K562 (cell line): ENCODE measurements at regions not wholly inside any gene's neighbourhood (a gene's known extent, or its start where the extent isn't known, plus 50 kb on each side); places are given as distances from the start of the nearest gene placed in this dataset.

Experiments
- ATAC-seq: fragments of 200-7000 bp; cut with Tn5 transposase; 3 replicates; pipeline ENCODE4 v1.9.1; 2020; ENCODE audit warnings: moderate library complexity
- BruUV-seq: library from RNA; stranded (reverse); fragments of 400-500 nt; replicated peaks from 2 replicates; lab custom pipeline; 2021; lab: Mats Ljungman, UMichigan
- CTCF ChIA-PET: fragments of 300-600 bp; formaldehyde crosslinking; extraction: SDS; loops from one replicate; lab custom pipeline; 2021; ENCODE audit warnings: low intra/inter-chr PET ratio; lab: Yijun Ruan, JAX
- POLR2A ChIA-PET: fragments of 300-600, 350-650 bp; sonication (Branson Sonifier 250); formaldehyde crosslinking; extraction: SDS; loops from one replicate; lab custom pipeline; 2021; ENCODE audit warnings: antibody characterized with exemption, inconsistent platforms; lab: Yijun Ruan, JAX
- DNase-seq, 4 experiments: peaks; one replicate each; pipeline versions ENCODE4 v3.0.0 to v3.0.0-alpha.2; 2011 to 2018; ENCODE audit warnings: low spot score in 3 of 4, mixed read lengths in 3 of 4; ENCODE audit errors: extremely low read depth in 1 of 4
- FAIRE-seq: peaks from 2 replicates; lab custom pipeline; 2011; peaks lifted over from hg19 to GRCh38; lab: Jason Lieb, UNC
- H2AFZ ChIP-seq: 2 replicates; pipeline ENCODE4 v1.6.0; 2011; ENCODE audit warnings: low read depth, low read length, control low read depth, inconsistent platforms
- H3K27ac ChIP-seq: fragments of 200-600 bp; 3 replicates; pipeline ENCODE4 v1.8.0; 2011; ENCODE audit warnings: low read depth, mild to moderate bottlenecking, control low read depth, inconsistent platforms, low read length, moderate library complexity, mixed read lengths; ENCODE audit errors: extremely low read depth
- H3K27me3 ChIP-seq, 2 experiments: fragments of 300-600 bp in 1 of 2; 2 replicates in 1 of 2; 3 replicates in 1 of 2; pipeline versions ENCODE4 v1.6.0 to v1.8.0; 2011; ENCODE audit warnings: inconsistent platforms in 2 of 2, low read length in 2 of 2, mild to moderate bottlenecking in 1 of 2, mixed read lengths in 1 of 2, moderate library complexity in 1 of 2; ENCODE audit not compliant: control insufficient read depth in 2 of 2, insufficient read depth in 2 of 2
- H3K36me3 ChIP-seq: fragments of 300-600 bp; 3 replicates; pipeline ENCODE4 v1.8.0; 2011; ENCODE audit warnings: mild to moderate bottlenecking, low read length, inconsistent platforms; ENCODE audit not compliant: control insufficient read depth, insufficient read depth
- H3K4me1 ChIP-seq, 2 experiments: fragments of 200-600 bp in 1 of 2; replicated peaks in 1 of 2; 2 replicates in 1 of 2; 3 replicates in 1 of 2; pipeline versions ENCODE4 v1.5.1 to v1.8.0; 2011; ENCODE audit warnings: inconsistent platforms in 2 of 2, low read length in 2 of 2, mild to moderate bottlenecking in 1 of 2, mixed read lengths in 1 of 2, moderate library complexity in 1 of 2; ENCODE audit not compliant: control insufficient read depth in 2 of 2, insufficient read depth in 2 of 2
- H3K4me2 ChIP-seq: 2 replicates; pipeline ENCODE4 v1.6.1; 2011; ENCODE audit warnings: low read length, control low read depth, inconsistent platforms, mixed read lengths; ENCODE audit not compliant: insufficient read depth
- H3K4me3 ChIP-seq: fragments of 200-600 bp; sonication (generic), shearing (Covaris generic); 2 replicates; pipeline ENCODE4 v1.5.1; 2016; ENCODE audit warnings: control low read depth, inconsistent platforms
- H3K79me2 ChIP-seq: fragments of 200-600 bp; 3 replicates; pipeline ENCODE4 v1.8.0; 2011; ENCODE audit warnings: low read length, inconsistent platforms; ENCODE audit not compliant: control insufficient read depth, insufficient read depth
- H3K9ac ChIP-seq, 2 experiments: 2 replicates each; pipeline versions ENCODE4 v1.6.0 to v1.6.1; 2011; ENCODE audit warnings: low read depth in 2 of 2, low read length in 2 of 2, control low read depth in 1 of 2, inconsistent platforms in 1 of 2, mild to moderate bottlenecking in 1 of 2, mixed read lengths in 1 of 2; ENCODE audit not compliant: insufficient read depth in 1 of 2
- H3K9me1 ChIP-seq: one replicate; pipeline ENCODE4 v1.6.0; 2011; ENCODE audit warnings: inconsistent platforms, mild to moderate bottlenecking, low read length, moderate library complexity; ENCODE audit not compliant: control insufficient read depth, insufficient read depth
- H3K9me3 ChIP-seq: replicated peaks from 2 replicates; pipeline ENCODE4 v1.5.1; 2011; ENCODE audit warnings: low read depth, low read length, inconsistent platforms; ENCODE audit not compliant: control insufficient read depth, insufficient read depth
- H4K20me1 ChIP-seq: replicated peaks from 2 replicates; pipeline ENCODE4 v1.6.1; 2011; ENCODE audit warnings: low read length, inconsistent platforms, mixed read lengths; ENCODE audit not compliant: control insufficient read depth, insufficient read depth
- BDP1 ChIP-seq: IDR thresholded peaks from 3 replicates; pipeline ENCODE4 v1.6.1; 2011; ENCODE audit not compliant: insufficient read length, insufficient read depth
- CTBP1 ChIP-seq: fragments of 450-650 bp; IDR thresholded peaks from 2 replicates; pipeline ENCODE4 v1.6.1; 2016; ENCODE audit warnings: borderline replicate concordance
- MAFG ChIP-seq: fragments of 450-650 bp; conservative IDR thresholded peaks from 2 replicates; pipeline ENCODE4 v1.6.1; 2016; ENCODE audit warnings: missing genetic modification characterization, missing compliant biosample characterization
- PREB ChIP-seq: sonication (generic); formaldehyde crosslinking; IDR thresholded peaks from 2 replicates; pipeline ENCODE4 v1.8.1; 2023; ENCODE audit warnings: mild to moderate bottlenecking, missing genetic modification reagents
- TCF7L2 ChIP-seq: fragments of 150-350 bp; IDR thresholded peaks from 2 replicates; pipeline ENCODE4 v1.6.1; 2016; ENCODE audit warnings: low read depth, mild to moderate bottlenecking, low read length, moderate library complexity
- ZNF263 ChIP-seq: sonication (generic); formaldehyde crosslinking; IDR thresholded peaks from 2 replicates; pipeline ENCODE4 v1.8.0; 2022; ENCODE audit warnings: mild to moderate bottlenecking, missing genetic modification reagents, borderline replicate concordance
- ZNF445 ChIP-seq: fragments of 250-450 bp; sonication (Bioruptor Pico); IDR thresholded peaks from 2 replicates; pipeline ENCODE4 v1.4.0; 2020; ENCODE audit warnings: low read depth, mild to moderate bottlenecking, moderate library complexity
- ZNF57 ChIP-seq: fragments of 450-650 bp; formaldehyde crosslinking; IDR thresholded peaks from 2 replicates; pipeline ENCODE4 v1.4.0; 2020; ENCODE audit warnings: mild to moderate bottlenecking, moderate library complexity
- WGBS: fragments of 100-300 bp; shearing (Covaris generic); methylation state at CpG from one replicate; pipeline ENCODE4 v1.1.6; 2016; ENCODE audit warnings: low coverage, mixed read lengths; ENCODE audit not compliant: insufficient coverage; ENCODE audit errors: missing lambda C conversion rate; 5-methylcytosine and 5-hydroxymethylcytosine counted together
- in situ Hi-C: fragments of 300-500 bp; cut with MboI; formaldehyde crosslinking; loops from 4 replicates; pipeline ENCODE4 v1.15.0; 2018; ENCODE audit warnings: inconsistent platforms, mixed read lengths
- intact Hi-C: fragments of 100-400 bp; cut with micrococcal nuclease; formaldehyde crosslinking; loops from 2 replicates; pipeline ENCODE4 v1.14.2; 2022
- TF ChIP-seq, protein P1 (sequence below): sonication (generic); formaldehyde crosslinking; IDR thresholded peaks from 2 replicates; pipeline ENCODE4 v1.8.0; 2022; ENCODE audit warnings: mild to moderate bottlenecking, missing genetic modification reagents, borderline replicate concordance
- TF ChIP-seq, protein P2 (sequence below): fragments of 450-650 bp; formaldehyde crosslinking; IDR thresholded peaks from 2 replicates; pipeline ENCODE4 v1.4.0; 2020; ENCODE audit warnings: mild to moderate bottlenecking
- TF ChIP-seq, protein P3 (sequence below): sonication (generic); formaldehyde crosslinking; IDR thresholded peaks from 2 replicates; pipeline ENCODE4 v1.8.1; 2023; ENCODE audit warnings: mild to moderate bottlenecking, missing genetic modification reagents
- TF ChIP-seq, protein P4 (sequence below): sonication (generic); formaldehyde crosslinking; IDR thresholded peaks from 2 replicates; pipeline ENCODE4 v1.9.0; 2022; ENCODE audit warnings: mild to moderate bottlenecking, missing genetic modification reagents

- no peak for TF ChIP-seq ZNF263 (CRISPR knock-in tag)
- TF ChIP-seq, all 486 proteins: peak for 0
Measured at GRCh38 chrX:40872351-40872750, 137.0 kb upstream of the MED14 start (continued).

DNA sequence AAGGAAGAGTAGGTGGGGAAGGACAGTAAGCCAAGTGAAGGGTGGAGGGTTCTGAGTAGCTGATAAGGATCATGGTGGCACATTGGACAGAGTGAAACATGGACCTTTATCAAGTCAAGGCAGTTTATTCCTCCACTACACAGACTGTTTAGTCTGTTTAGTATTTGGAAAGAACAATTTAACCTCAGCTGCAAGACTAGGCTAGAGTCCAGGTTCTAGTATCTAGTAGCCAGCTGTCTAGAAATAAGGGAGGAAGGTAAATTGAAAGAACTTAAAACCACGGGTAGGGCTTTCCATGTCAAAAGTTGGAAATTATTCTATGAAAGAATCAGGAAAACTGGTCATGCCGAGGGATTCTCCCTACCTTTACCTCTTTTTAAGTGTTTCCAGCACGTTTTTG is 140.1 kb upstream of the MED14 start:
- CTCF ChIA-PET: no interaction called here
- POLR2A ChIA-PET: no interaction called here
- no peaks in the 10 kb centered on the region for H3K27me3 ChIP-seq
- 0% methylated on average over 3 of the region's 3 CpGs for WGBS
- no peak overlapping the region for H2AFZ ChIP-seq
- TF ChIP-seq, protein P1, sequence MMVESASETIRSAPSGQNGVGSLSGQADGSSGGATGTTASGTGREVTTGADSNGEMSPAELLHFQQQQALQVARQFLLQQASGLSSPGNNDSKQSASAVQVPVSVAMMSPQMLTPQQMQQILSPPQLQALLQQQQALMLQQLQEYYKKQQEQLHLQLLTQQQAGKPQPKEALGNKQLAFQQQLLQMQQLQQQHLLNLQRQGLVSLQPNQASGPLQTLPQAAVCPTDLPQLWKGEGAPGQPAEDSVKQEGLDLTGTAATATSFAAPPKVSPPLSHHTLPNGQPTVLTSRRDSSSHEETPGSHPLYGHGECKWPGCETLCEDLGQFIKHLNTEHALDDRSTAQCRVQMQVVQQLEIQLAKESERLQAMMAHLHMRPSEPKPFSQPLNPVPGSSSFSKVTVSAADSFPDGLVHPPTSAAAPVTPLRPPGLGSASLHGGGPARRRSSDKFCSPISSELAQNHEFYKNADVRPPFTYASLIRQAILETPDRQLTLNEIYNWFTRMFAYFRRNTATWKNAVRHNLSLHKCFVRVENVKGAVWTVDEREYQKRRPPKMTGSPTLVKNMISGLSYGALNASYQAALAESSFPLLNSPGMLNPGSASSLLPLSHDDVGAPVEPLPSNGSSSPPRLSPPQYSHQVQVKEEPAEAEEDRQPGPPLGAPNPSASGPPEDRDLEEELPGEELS (CRISPR knock-in tag): no peak
- TF ChIP-seq TCF7L2: no peak
- TF ChIP-seq, protein P2, sequence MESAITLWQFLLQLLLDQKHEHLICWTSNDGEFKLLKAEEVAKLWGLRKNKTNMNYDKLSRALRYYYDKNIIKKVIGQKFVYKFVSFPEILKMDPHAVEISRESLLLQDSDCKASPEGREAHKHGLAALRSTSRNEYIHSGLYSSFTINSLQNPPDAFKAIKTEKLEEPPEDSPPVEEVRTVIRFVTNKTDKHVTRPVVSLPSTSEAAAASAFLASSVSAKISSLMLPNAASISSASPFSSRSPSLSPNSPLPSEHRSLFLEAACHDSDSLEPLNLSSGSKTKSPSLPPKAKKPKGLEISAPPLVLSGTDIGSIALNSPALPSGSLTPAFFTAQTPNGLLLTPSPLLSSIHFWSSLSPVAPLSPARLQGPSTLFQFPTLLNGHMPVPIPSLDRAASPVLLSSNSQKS (CRISPR knock-in tag): no peak
- TF ChIP-seq, protein P3, sequence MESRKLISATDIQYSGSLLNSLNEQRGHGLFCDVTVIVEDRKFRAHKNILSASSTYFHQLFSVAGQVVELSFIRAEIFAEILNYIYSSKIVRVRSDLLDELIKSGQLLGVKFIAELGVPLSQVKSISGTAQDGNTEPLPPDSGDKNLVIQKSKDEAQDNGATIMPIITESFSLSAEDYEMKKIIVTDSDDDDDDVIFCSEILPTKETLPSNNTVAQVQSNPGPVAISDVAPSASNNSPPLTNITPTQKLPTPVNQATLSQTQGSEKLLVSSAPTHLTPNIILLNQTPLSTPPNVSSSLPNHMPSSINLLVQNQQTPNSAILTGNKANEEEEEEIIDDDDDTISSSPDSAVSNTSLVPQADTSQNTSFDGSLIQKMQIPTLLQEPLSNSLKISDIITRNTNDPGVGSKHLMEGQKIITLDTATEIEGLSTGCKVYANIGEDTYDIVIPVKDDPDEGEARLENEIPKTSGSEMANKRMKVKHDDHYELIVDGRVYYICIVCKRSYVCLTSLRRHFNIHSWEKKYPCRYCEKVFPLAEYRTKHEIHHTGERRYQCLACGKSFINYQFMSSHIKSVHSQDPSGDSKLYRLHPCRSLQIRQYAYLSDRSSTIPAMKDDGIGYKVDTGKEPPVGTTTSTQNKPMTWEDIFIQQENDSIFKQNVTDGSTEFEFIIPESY (CRISPR knock-in tag): no peak
- TF ChIP-seq, protein P4, sequence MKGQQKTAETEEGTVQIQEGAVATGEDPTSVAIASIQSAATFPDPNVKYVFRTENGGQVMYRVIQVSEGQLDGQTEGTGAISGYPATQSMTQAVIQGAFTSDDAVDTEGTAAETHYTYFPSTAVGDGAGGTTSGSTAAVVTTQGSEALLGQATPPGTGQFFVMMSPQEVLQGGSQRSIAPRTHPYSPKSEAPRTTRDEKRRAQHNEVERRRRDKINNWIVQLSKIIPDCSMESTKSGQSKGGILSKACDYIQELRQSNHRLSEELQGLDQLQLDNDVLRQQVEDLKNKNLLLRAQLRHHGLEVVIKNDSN (CRISPR knock-in tag): no peak
- TF ChIP-seq BDP1: no peak
- no peak for TF ChIP-seq ZNF445 (CRISPR knock-in tag)
- TF ChIP-seq PREB (CRISPR knock-in tag): no peak
- TF ChIP-seq ZNF57: no peak
- no peak for TF ChIP-seq CTBP1
- TF ChIP-seq MAFG (tag): no peak
- no peaks in the 10 kb centered on the region for H3K4me1 ChIP-seq
- no peaks in the 10 kb centered on the region for H3K9me3 ChIP-seq
- intact Hi-C loops: loop anchor here (5.0 kb wide), 1 partner anchor 377 kb away; no protein-coding TSS in a partner anchor
- H3K9me1 ChIP-seq: no peaks in the 10 kb centered on the region
- no peak overlapping the region for H3K9ac ChIP-seq
- DNase-seq (no peak), ATAC-seq (no peak), FAIRE-seq (no peak)
- no peaks in the 10 kb centered on the region for H3K36me3 ChIP-seq
- H3K4me2 ChIP-seq: no peak overlapping the region
- in situ Hi-C loops: no loop called here
- H3K4me3 ChIP-seq: no peak overlapping the region
- H3K79me2 ChIP-seq: no peaks in the 10 kb centered on the region
- no peaks in the 10 kb centered on the region for H4K20me1 ChIP-seq
- H3K27ac ChIP-seq: no peak overlapping the region
- BruUV-seq: no TSS peak
